ENCODE measurements at regions not wholly inside any gene's neighbourhood (a gene's known extent, or its start where the extent isn't known, plus 50 kb on each side); places are given as distances from the start of the nearest gene placed in this dataset.
"Not testable (repeated sequence)": the region's sequence is repeated elsewhere in the genome, so short reads cannot be mapped to it uniquely, and the experiment has no call there.

- H3K4me3 ChIP-seq (ENCODE audit: low read depth in 2 of 2, low read length in 2 of 2); H3K36me3 ChIP-seq (ENCODE audit: control insufficient read depth, insufficient read depth, low read length); intact Hi-C loops (cut with micrococcal nuclease; ENCODE audit: unreplicated experiment); DNase-seq (ENCODE audit: low read depth, low spot score); BruUV-seq (replicated peaks); H3K27ac ChIP-seq (ENCODE audit: low read length); in situ Hi-C loops (cut with HindIII; ENCODE audit: low pct_unique_long_range_greater_than_20kb, low sequenced_read_pairs); ATAC-seq; POLR2A ChIA-PET; CTCF ChIA-PET; H3K27me3 ChIP-seq (ENCODE audit: control insufficient read depth, insufficient read depth, low read length); H3K9me3 ChIP-seq (ENCODE audit: control insufficient read depth, insufficient read depth, low read depth, low read length); H3K4me1 ChIP-seq (ENCODE audit: control insufficient read depth, insufficient read depth, low read length): not testable (repeated sequence)
Measured at GRCh38 chr4:8983921-8984320, 112.3 kb upstream of the HMX1 start.

GRCh38 chr4:8976466-8977128, 105.0 kb upstream of the HMX1 start:
- BruUV-seq (replicated peaks); H3K4me1 ChIP-seq (ENCODE audit: control insufficient read depth, insufficient read depth, low read length); H3K36me3 ChIP-seq (ENCODE audit: control insufficient read depth, insufficient read depth, low read length); POLR2A ChIA-PET; H3K4me3 ChIP-seq (ENCODE audit: low read depth in 2 of 2, low read length in 2 of 2); H3K27ac ChIP-seq (ENCODE audit: low read length); CTCF ChIA-PET; DNase-seq (ENCODE audit: low read depth, low spot score); intact Hi-C loops (cut with micrococcal nuclease; ENCODE audit: unreplicated experiment); H3K9me3 ChIP-seq (ENCODE audit: control insufficient read depth, insufficient read depth, low read depth, low read length); ATAC-seq; H3K27me3 ChIP-seq (ENCODE audit: control insufficient read depth, insufficient read depth, low read length); in situ Hi-C loops (cut with HindIII; ENCODE audit: low pct_unique_long_range_greater_than_20kb, low sequenced_read_pairs): not testable (repeated sequence)

DNA sequence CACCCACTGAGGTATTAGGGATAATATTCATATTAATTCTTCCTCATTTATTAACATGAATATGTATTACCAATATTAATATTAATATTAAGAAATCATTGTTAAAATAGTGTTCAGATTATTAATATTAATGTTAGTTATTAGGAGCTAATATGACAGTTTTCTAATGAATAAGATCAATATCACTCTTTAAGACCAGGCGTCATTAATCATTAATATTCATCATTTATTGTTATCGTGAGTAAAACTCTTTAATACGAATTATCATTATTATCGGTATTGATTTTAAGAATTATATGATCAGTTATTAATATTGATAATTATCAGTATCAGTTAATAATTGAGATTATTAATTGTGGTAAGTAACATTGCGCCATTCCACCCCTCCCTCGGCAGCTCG, 101.0 kb upstream of the HMX1 start:
- intact Hi-C loops (cut with micrococcal nuclease; ENCODE audit: unreplicated experiment); H3K9me3 ChIP-seq (ENCODE audit: control insufficient read depth, insufficient read depth, low read depth, low read length); DNase-seq (ENCODE audit: low read depth, low spot score); in situ Hi-C loops (cut with HindIII; ENCODE audit: low pct_unique_long_range_greater_than_20kb, low sequenced_read_pairs); CTCF ChIA-PET; ATAC-seq; POLR2A ChIA-PET; H3K4me3 ChIP-seq (ENCODE audit: low read depth in 2 of 2, low read length in 2 of 2); H3K4me1 ChIP-seq (ENCODE audit: control insufficient read depth, insufficient read depth, low read length); H3K27ac ChIP-seq (ENCODE audit: low read length); BruUV-seq (replicated peaks); H3K27me3 ChIP-seq (ENCODE audit: control insufficient read depth, insufficient read depth, low read length); H3K36me3 ChIP-seq (ENCODE audit: control insufficient read depth, insufficient read depth, low read length): not testable (repeated sequence)

- DNase-seq (ENCODE audit: low read depth, low spot score); BruUV-seq (replicated peaks); H3K4me1 ChIP-seq (ENCODE audit: control insufficient read depth, insufficient read depth, low read length); POLR2A ChIA-PET; H3K9me3 ChIP-seq (ENCODE audit: control insufficient read depth, insufficient read depth, low read depth, low read length); H3K27ac ChIP-seq (ENCODE audit: low read length); CTCF ChIA-PET; in situ Hi-C loops (cut with HindIII; ENCODE audit: low pct_unique_long_range_greater_than_20kb, low sequenced_read_pairs); intact Hi-C loops (cut with micrococcal nuclease; ENCODE audit: unreplicated experiment); H3K27me3 ChIP-seq (ENCODE audit: control insufficient read depth, insufficient read depth, low read length); H3K4me3 ChIP-seq (ENCODE audit: low read depth in 2 of 2, low read length in 2 of 2); ATAC-seq; H3K36me3 ChIP-seq (ENCODE audit: control insufficient read depth, insufficient read depth, low read length): not testable (repeated sequence)
Measured at GRCh38 chr4:8965896-8966295, 94.3 kb upstream of the HMX1 start.

- POLR2A ChIA-PET; DNase-seq (ENCODE audit: low read depth, low spot score); H3K9me3 ChIP-seq (ENCODE audit: control insufficient read depth, insufficient read depth, low read depth, low read length); BruUV-seq (replicated peaks); CTCF ChIA-PET; H3K27me3 ChIP-seq (ENCODE audit: control insufficient read depth, insufficient read depth, low read length); H3K4me3 ChIP-seq (ENCODE audit: low read depth in 2 of 2, low read length in 2 of 2); ATAC-seq; H3K4me1 ChIP-seq (ENCODE audit: control insufficient read depth, insufficient read depth, low read length); in situ Hi-C loops (cut with HindIII; ENCODE audit: low pct_unique_long_range_greater_than_20kb, low sequenced_read_pairs); H3K27ac ChIP-seq (ENCODE audit: low read length); intact Hi-C loops (cut with micrococcal nuclease; ENCODE audit: unreplicated experiment); H3K36me3 ChIP-seq (ENCODE audit: control insufficient read depth, insufficient read depth, low read length): not testable (repeated sequence)
Measured at GRCh38 chr4:8964201-8964788, 92.7 kb upstream of the HMX1 start.

DNA sequence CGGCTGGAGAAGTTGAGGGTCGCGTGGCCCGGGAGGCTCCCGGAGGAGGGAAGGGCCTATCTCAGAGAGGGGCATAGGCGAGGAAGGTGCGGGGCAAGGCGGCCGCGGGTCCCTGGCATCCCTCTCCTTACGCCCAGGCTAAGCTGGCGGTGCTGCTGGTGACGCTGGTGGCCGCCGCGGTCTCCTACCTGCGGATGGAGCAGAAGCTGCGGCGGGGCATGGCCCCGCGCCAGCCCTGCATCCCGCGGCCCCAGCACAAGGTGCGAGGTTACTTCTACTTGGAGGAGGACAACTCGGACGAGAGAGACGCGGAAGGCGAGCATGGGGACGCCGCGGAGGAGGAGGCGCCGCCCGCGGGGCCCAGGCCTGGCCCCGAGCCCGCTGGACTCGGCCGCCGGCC, 91.9 kb upstream of the HMX1 start:
- H3K27ac ChIP-seq (ENCODE audit: low read length); H3K9me3 ChIP-seq (ENCODE audit: control insufficient read depth, insufficient read depth, low read depth, low read length); CTCF ChIA-PET; BruUV-seq (replicated peaks); DNase-seq (ENCODE audit: low read depth, low spot score); H3K36me3 ChIP-seq (ENCODE audit: control insufficient read depth, insufficient read depth, low read length); in situ Hi-C loops (cut with HindIII; ENCODE audit: low pct_unique_long_range_greater_than_20kb, low sequenced_read_pairs); POLR2A ChIA-PET; H3K27me3 ChIP-seq (ENCODE audit: control insufficient read depth, insufficient read depth, low read length); ATAC-seq; H3K4me1 ChIP-seq (ENCODE audit: control insufficient read depth, insufficient read depth, low read length); H3K4me3 ChIP-seq (ENCODE audit: low read depth in 2 of 2, low read length in 2 of 2); intact Hi-C loops (cut with micrococcal nuclease; ENCODE audit: unreplicated experiment): not testable (repeated sequence)

All from Panc1 (cell line).